ENCODE measurements at regions not wholly inside any gene's neighbourhood (a gene's known extent, or its start where the extent isn't known, plus 50 kb on each side); places are given as distances from the start of the nearest gene placed in this dataset.

- TF ChIP-seq CTCF (IDR thresholded peaks at IDR 0.05; ENCODE audit: insufficient read depth, missing control alignments) = no peak
- FAIRE-seq = no peak
- DNase-seq (ENCODE audit: insufficient read length, low spot score) = no peak
These were observed 72.5 kb downstream of the EVX1 start for GRCh38 chr7:27315066-27315465.

- DNase-seq (ENCODE audit: insufficient read length, low spot score) (no peak), FAIRE-seq (no peak)
- no peak for TF ChIP-seq CTCF (IDR thresholded peaks at IDR 0.05; ENCODE audit: insufficient read depth, missing control alignments)
These were observed 73.7 kb downstream of the EVX1 start for GRCh38 chr7:27316311-27316710.

- DNase-seq (ENCODE audit: insufficient read length, low spot score) (no peak), FAIRE-seq (no peak)
- no peak for TF ChIP-seq CTCF (IDR thresholded peaks at IDR 0.05; ENCODE audit: insufficient read depth, missing control alignments)
These were observed 81.6 kb downstream of the EVX1 start for GRCh38 chr7:27324246-27324645.

GRCh38 chr7:27329909-27330308, 87.3 kb downstream of the EVX1 start:
- DNase-seq (ENCODE audit: insufficient read length, low spot score) (no peak), FAIRE-seq (no peak)
- no peak for TF ChIP-seq CTCF (IDR thresholded peaks at IDR 0.05; ENCODE audit: insufficient read depth, missing control alignments)

- TF ChIP-seq CTCF (IDR thresholded peaks at IDR 0.05; ENCODE audit: insufficient read depth, missing control alignments) = no peak
- no peak for DNase-seq (ENCODE audit: insufficient read length, low spot score)
- FAIRE-seq = no peak
These were observed 96.9 kb downstream of the EVX1 start for GRCh38 chr7:27339478-27339877.

GRCh38 chr7:27344471-27344870, 101.9 kb downstream of the EVX1 start:
- TF ChIP-seq CTCF (IDR thresholded peaks at IDR 0.05; ENCODE audit: insufficient read depth, missing control alignments) = no peak
- no peak for FAIRE-seq
- no peak for DNase-seq (ENCODE audit: insufficient read length, low spot score)

- TF ChIP-seq CTCF (IDR thresholded peaks at IDR 0.05; ENCODE audit: insufficient read depth, missing control alignments) = no peak
- FAIRE-seq = no peak
- DNase-seq (ENCODE audit: insufficient read length, low spot score) = no peak
These were observed 102.7 kb downstream of the EVX1 start for GRCh38 chr7:27345164-27345887.
